GM12892 (cell line): ENCODE measurements at regions not wholly inside any gene's neighbourhood (a gene's known extent, or its start where the extent isn't known, plus 50 kb on each side); places are given as distances from the start of the nearest gene placed in this dataset.

Experiments used
- POLR2AphosphoS5 ChIP-seq: IDR thresholded peaks from 2 replicates; pipeline ENCODE4 v1.6.1; 2011; ENCODE audit warnings: low read depth, low read length, control low read depth
- TAF1 ChIP-seq: IDR thresholded peaks from 2 replicates; pipeline ENCODE4 v1.6.1; 2011; ENCODE audit warnings: low read depth, mild to moderate bottlenecking, control low read depth, low read length, borderline replicate concordance

DNA sequence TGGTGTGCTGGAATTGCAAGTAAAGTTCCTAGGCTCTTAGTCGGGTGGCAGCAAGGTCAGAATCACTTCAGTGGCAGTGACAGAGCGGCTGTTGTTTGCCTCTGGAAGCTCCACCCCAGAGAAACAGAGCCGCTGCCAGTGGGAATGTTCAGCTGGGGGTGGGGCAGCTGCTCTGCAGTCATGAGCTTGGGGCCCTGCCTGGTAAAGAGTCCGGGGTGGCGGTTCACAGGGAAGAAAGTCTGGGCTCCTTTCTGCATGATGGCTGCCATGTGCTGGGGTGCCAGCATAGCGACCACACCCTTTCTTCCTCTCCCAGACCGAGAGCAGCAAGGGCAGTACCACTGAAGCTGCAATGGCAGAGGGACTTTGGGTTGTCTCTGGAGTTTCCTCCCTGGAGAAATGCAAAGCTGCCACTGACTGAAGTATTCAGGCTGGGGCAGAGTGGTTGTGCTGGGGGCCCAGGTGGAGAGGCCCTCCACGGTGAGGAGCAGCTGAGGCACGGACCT, 108.8 kb upstream of the CENPE start:
- TF ChIP-seq POLR2AphosphoS5 = no peak
- TF ChIP-seq TAF1 = no peak
